Loucy (cell line): ENCODE measurements at regions not wholly inside any gene's neighbourhood (a gene's known extent, or its start where the extent isn't known, plus 50 kb on each side); places are given as distances from the start of the nearest gene placed in this dataset.
"Not testable (repeated sequence)": the region's sequence is repeated elsewhere in the genome, so short reads cannot be mapped to it uniquely, and the experiment has no call there.

ENCODE experiments used
- H2AFZ ChIP-seq: fragments of 200-600 bp; sonication (generic); 2 replicates; pipeline ENCODE4 v1.6.0; 2016; ENCODE audit warnings: antibody characterized with exemption, mild to moderate bottlenecking, low read length, moderate library complexity
- H3F3A ChIP-seq: fragments of 200-600 bp; 2 replicates; pipeline ENCODE4 v1.6.0; 2016; ENCODE audit warnings: antibody characterized with exemption, low read depth, mild to moderate bottlenecking
- H3K27me3 ChIP-seq: fragments of 200-600 bp; sonication (generic); 2 replicates; pipeline ENCODE4 v1.6.1; 2014; ENCODE audit warnings: low read length, mild to moderate bottlenecking; ENCODE audit not compliant: insufficient read depth, poor library complexity, severe bottlenecking
- H3K36me3 ChIP-seq: fragments of 200-600 bp; sonication (generic); 2 replicates; pipeline ENCODE4 v1.6.1; 2016; ENCODE audit warnings: low read length; ENCODE audit not compliant: insufficient read depth
- H3K4me1 ChIP-seq: fragments of 200-600 bp; sonication (generic); 2 replicates; pipeline ENCODE4 v1.5.1; 2014; ENCODE audit warnings: low read length, mild to moderate bottlenecking; ENCODE audit not compliant: insufficient read depth, poor library complexity, severe bottlenecking
- H3K4me2 ChIP-seq: fragments of 200-600 bp; sonication (generic); 2 replicates; pipeline ENCODE4 v1.6.0; 2014; ENCODE audit warnings: antibody characterized with exemption, low read length, low read depth, mild to moderate bottlenecking; ENCODE audit not compliant: poor library complexity, severe bottlenecking
- H3K4me3 ChIP-seq: fragments of 200-600 bp; sonication (generic); 2 replicates; pipeline ENCODE4 v1.5.1; 2014; ENCODE audit warnings: low read length, mild to moderate bottlenecking, mixed read lengths; ENCODE audit not compliant: poor library complexity, severe bottlenecking
- H3K79me2 ChIP-seq: fragments of 200-600 bp; sonication (generic); 2 replicates; pipeline ENCODE4 v1.6.1; 2014; ENCODE audit warnings: low read length; ENCODE audit not compliant: insufficient read depth
- H3K9ac ChIP-seq: fragments of 200-600 bp; sonication (generic); 2 replicates; pipeline ENCODE4 v1.6.0; 2014; ENCODE audit warnings: mild to moderate bottlenecking, low read depth, low read length, moderate library complexity; ENCODE audit not compliant: poor library complexity, severe bottlenecking
- H3K9me2 ChIP-seq: fragments of 200-600 bp; sonication (generic); replicated peaks from 2 replicates; pipeline ENCODE4 v1.6.1; 2016; ENCODE audit warnings: low read depth, low read length, mixed read lengths
- H3K9me3 ChIP-seq: fragments of 200-600 bp; sonication (generic); 2 replicates; pipeline ENCODE4 v1.6.1; 2014; ENCODE audit warnings: mild to moderate bottlenecking, antibody characterized with exemption, low read length, low read depth; ENCODE audit not compliant: insufficient read depth
- H4K20me1 ChIP-seq: fragments of 200-600 bp; sonication (generic); 2 replicates; pipeline ENCODE4 v1.6.0; 2014; ENCODE audit warnings: antibody characterized with exemption, low read length, mild to moderate bottlenecking; ENCODE audit not compliant: insufficient read depth, poor library complexity, severe bottlenecking
- CTCF ChIP-seq: fragments of 200-600 bp; sonication (generic); conservative IDR thresholded peaks from 2 replicates; pipeline ENCODE4 v1.5.1; 2014; ENCODE audit warnings: mild to moderate bottlenecking, antibody characterized with exemption, low read length
- EZH2phosphoT487 ChIP-seq: fragments of 200-600 bp; IDR thresholded peaks from 2 replicates; pipeline ENCODE4 v1.6.1; 2018; ENCODE audit warnings: antibody characterized with exemption, mild to moderate bottlenecking, moderate library complexity, borderline replicate concordance

- H2AFZ ChIP-seq = no peak overlapping the region
- TF ChIP-seq CTCF = no peak
- H3K4me1 ChIP-seq = no peaks in the 10 kb centered on the region
- no peaks in the 10 kb centered on the region for H3K9me2 ChIP-seq
- no peaks in the 10 kb centered on the region for H3K79me2 ChIP-seq
- H3K9ac ChIP-seq = no peak overlapping the region
- H3K9me3 ChIP-seq = no peaks in the 10 kb centered on the region
- H3K4me2 ChIP-seq = no peak overlapping the region
- H3K4me3 ChIP-seq = no peak overlapping the region
- H3F3A ChIP-seq = no peaks in the 10 kb centered on the region
- no peaks in the 10 kb centered on the region for H4K20me1 ChIP-seq
- H3K36me3 ChIP-seq = no peaks in the 10 kb centered on the region
- H3K27me3 ChIP-seq = no peaks in the 10 kb centered on the region
These were observed 473.9 kb upstream of the HS3ST5 start for GRCh38 chr6:114816678-114817077.

GRCh38 chr6:114810468-114810867, 467.6 kb upstream of the HS3ST5 start:
- no peaks in the 10 kb centered on the region; the same call in 1 of the 2 replicates for H3K9me3 ChIP-seq
- no peak overlapping the region for H3K4me3 ChIP-seq
- no peak overlapping the region for H3K9ac ChIP-seq
- no peak overlapping the region for H3K4me2 ChIP-seq
- no peaks in the 10 kb centered on the region for H3K36me3 ChIP-seq
- TF ChIP-seq EZH2phosphoT487 (no peak), CTCF (no peak)
- no peaks in the 10 kb centered on the region for H3K79me2 ChIP-seq
- H2AFZ ChIP-seq = no peak overlapping the region
- no peaks in the 10 kb centered on the region for H3K9me2 ChIP-seq
- H3K4me1 ChIP-seq = no peaks in the 10 kb centered on the region
- no peaks in the 10 kb centered on the region for H4K20me1 ChIP-seq
- H3F3A ChIP-seq = no peaks in the 10 kb centered on the region
- H3K27me3 ChIP-seq = no peaks in the 10 kb centered on the region

GRCh38 chr6:114805426-114805825, 462.6 kb upstream of the HS3ST5 start:
- not testable (repeated sequence) for H3K9ac ChIP-seq, H3F3A ChIP-seq, H4K20me1 ChIP-seq, H3K79me2 ChIP-seq, H3K4me1 ChIP-seq, H3K9me3 ChIP-seq, H2AFZ ChIP-seq, H3K27me3 ChIP-seq, H3K4me2 ChIP-seq, H3K9me2 ChIP-seq, H3K36me3 ChIP-seq, H3K4me3 ChIP-seq

- no peak overlapping the region for H2AFZ ChIP-seq
- no peaks in the 10 kb centered on the region for H3K79me2 ChIP-seq
- no peaks in the 10 kb centered on the region for H3K27me3 ChIP-seq
- H4K20me1 ChIP-seq = no peaks in the 10 kb centered on the region
- H3K9me2 ChIP-seq = no peaks in the 10 kb centered on the region
- H3K4me1 ChIP-seq = no peaks in the 10 kb centered on the region
- H3K4me3 ChIP-seq = no peak overlapping the region
- TF ChIP-seq EZH2phosphoT487 (no peak), CTCF (no peak)
- no peaks in the 10 kb centered on the region for H3K36me3 ChIP-seq
- H3F3A ChIP-seq = no peaks in the 10 kb centered on the region
- H3K4me2 ChIP-seq = no peak overlapping the region
- no peaks in the 10 kb centered on the region for H3K9me3 ChIP-seq
- no peak overlapping the region for H3K9ac ChIP-seq
These were observed 453.8 kb upstream of the HS3ST5 start for GRCh38 chr6:114796576-114796975.
